Lung (tissue), 11 donors: ENCODE measurements at regions not wholly inside any gene's neighbourhood (a gene's known extent, or its start where the extent isn't known, plus 50 kb on each side); places are given as distances from the start of the nearest gene placed in this dataset.

ENCODE experiments used
- ATAC-seq: fragments of 200-7000 bp; cut with Tn5 transposase; one replicate; pipeline ENCODE4 v1.9.1; 2020; ENCODE audit warnings: moderate number of reproducible peaks; ENCODE audit not compliant: insufficient read depth, low FRiP score
- DNase-seq, 3 donors: peaks; one replicate each; pipeline ENCODE4 v3.0.0-alpha.2; 2013 to 2017
- H3K27ac ChIP-seq, 2 donors: one replicate each; pipeline ENCODE4 v1.5.1; 2013; ENCODE audit warnings: mild to moderate bottlenecking in 2 of 2, moderate library complexity in 2 of 2, control low read depth in 1 of 2, inconsistent platforms in 1 of 2, low read depth in 1 of 2, low read length in 1 of 2
- H3K27me3 ChIP-seq, 3 donors: one replicate each; pipeline ENCODE4 v1.5.1; 2013; ENCODE audit warnings: low read length in 2 of 3; ENCODE audit not compliant: control insufficient read depth in 3 of 3, insufficient read depth in 3 of 3
- H3K36me3 ChIP-seq, 4 donors: one replicate each; pipeline ENCODE4 v1.5.1; 2013; ENCODE audit warnings: low read length in 4 of 4, mild to moderate bottlenecking in 1 of 4, moderate library complexity in 1 of 4; ENCODE audit not compliant: control insufficient read depth in 4 of 4, insufficient read depth in 4 of 4
- H3K4me1 ChIP-seq, 5 donors: one replicate each; pipeline ENCODE4 v1.5.1; 2013; ENCODE audit warnings: low read length in 5 of 5, mild to moderate bottlenecking in 2 of 5, moderate library complexity in 1 of 5; ENCODE audit not compliant: control insufficient read depth in 5 of 5, insufficient read depth in 5 of 5
- H3K4me3 ChIP-seq: one replicate; pipeline ENCODE4 v1.5.1; 2013; ENCODE audit warnings: mild to moderate bottlenecking, control low read depth, moderate library complexity
- H3K9ac ChIP-seq, 2 donors: one replicate each; pipeline ENCODE4 v1.5.1; 2013; ENCODE audit warnings: low read length in 2 of 2, control low read depth in 1 of 2; ENCODE audit not compliant: insufficient read depth in 1 of 2
- H3K9me3 ChIP-seq, 4 donors: one replicate each; pipeline ENCODE4 v1.5.1; 2013; ENCODE audit warnings: low read length in 3 of 4, mild to moderate bottlenecking in 1 of 4, moderate library complexity in 1 of 4; ENCODE audit not compliant: control insufficient read depth in 4 of 4, insufficient read depth in 3 of 4
- CTCF ChIP-seq: IDR thresholded peaks from 2 replicates; pipeline ENCODE4 v1.5.1; 2012; ENCODE audit warnings: mild to moderate bottlenecking; ENCODE audit errors: control extremely low read depth, extremely low read depth
- WGBS, 2 donors: extraction: QIAGEN DNeasy Blood & Tissue Kit; methylation state at CpG; one replicate each; pipeline ENCODE4 v1.1.7; 2013; 5-methylcytosine and 5-hydroxymethylcytosine counted together
- donor health status: control.
- donor health status: control.
- donor health status: Bipolar disorder and iron deficiency.
- donor health status: healthy.
- donor health status: DM: yes; HTN: yes; CAD: no.

GRCh38 chr12:105798256-105798845, 340.4 kb downstream of the NUAK1 start:
- peaks cover 0 to 6% (median 0%) of the 10 kb centered on the region in 5 donors for H3K4me1 ChIP-seq
- no peaks in the 10 kb centered on the region for H3K27me3 ChIP-seq
- WGBS, 2 donors = 77 to 78% methylated on average over 2 of the region's 2 CpGs
- no peak overlapping the region for H3K27ac ChIP-seq
- H3K4me3 ChIP-seq = no peak overlapping the region
- no peak for ATAC-seq
- H3K36me3 ChIP-seq = no peaks in the 10 kb centered on the region
- no peak for TF ChIP-seq CTCF
- H3K9me3 ChIP-seq = no peaks in the 10 kb centered on the region
- no peak overlapping the region for H3K9ac ChIP-seq
- DNase-seq = no peak

GRCh38 chr12:105799103-105799502, 339.7 kb downstream of the NUAK1 start:
- Histone ChIP-seq H3K27me3 (no peaks in the 10 kb centered on the region), H3K9ac (no peak overlapping the region), H3K4me3 (no peak overlapping the region), H3K36me3 (no peaks in the 10 kb centered on the region), H3K4me1 (peaks cover 0 to 6% (median 0%) of the 10 kb centered on the region in 5 donors), H3K27ac (no peak overlapping the region), H3K9me3 (no peaks in the 10 kb centered on the region)
- WGBS, 2 donors = 92 to 95% methylated on average over 2 of the region's 2 CpGs
- TF ChIP-seq CTCF = no peak
- ATAC-seq (no peak), DNase-seq (no peak)

- peaks cover 0 to 8% (median 0%) of the 10 kb centered on the region in 5 donors for H3K4me1 ChIP-seq
- no peaks in the 10 kb centered on the region for H3K9me3 ChIP-seq
- TF ChIP-seq CTCF = no peak
- H3K27me3 ChIP-seq = no peaks in the 10 kb centered on the region
- no peak overlapping the region for H3K4me3 ChIP-seq
- 68 to 82% methylated on average over 2 of the region's 2 CpGs for WGBS, 2 donors
- no peak overlapping the region for H3K9ac ChIP-seq
- ATAC-seq (no peak), DNase-seq (no peak)
- no peaks in the 10 kb centered on the region for H3K36me3 ChIP-seq
- no peak overlapping the region for H3K27ac ChIP-seq
Observed at GRCh38 chr12:105801351-105801750, 337.4 kb downstream of the NUAK1 start.

GRCh38 chr12:105803292-105803691, 335.5 kb downstream of the NUAK1 start:
- ATAC-seq = no peak
- 64 to 83% methylated on average over 4 of the region's 4 CpGs for WGBS, 2 donors

More at GRCh38 chr12:105803292-105803691, 335.5 kb downstream of the NUAK1 start:
- Histone ChIP-seq H3K27me3 (no peaks in the 10 kb centered on the region), H3K9ac (no peak overlapping the region), H3K4me3 (no peak overlapping the region), H3K27ac (no peak overlapping the region), H3K4me1 (peaks cover 0 to 9% (median 0%) of the 10 kb centered on the region in 5 donors), H3K36me3 (no peaks in the 10 kb centered on the region), H3K9me3 (no peaks in the 10 kb centered on the region)
- DNase-seq = no peak
- no peak for TF ChIP-seq CTCF
